Thyroid gland (tissue), 4 donors: ENCODE measurements at regions not wholly inside any gene's neighbourhood (a gene's known extent, or its start where the extent isn't known, plus 50 kb on each side); places are given as distances from the start of the nearest gene placed in this dataset.

Source experiments
- POLR2A ChIP-seq, 2 donors: fragments of 450-650 bp; IDR thresholded peaks; one replicate each; pipeline ENCODE4 v1.6.1; 2017; ENCODE audit warnings: antibody characterized with exemption in 2 of 2, mild to moderate bottlenecking in 2 of 2, moderate library complexity in 1 of 2
- TF ChIP-seq, protein P1 (sequence below), 6 experiments: fragments of 200-600 bp in 3 of 6; fragments of 450-650 bp in 3 of 6; sonication (generic) in 3 of 6; IDR thresholded peaks; one replicate each; pipeline ENCODE4 v1.5.1; 2016 to 2019; ENCODE audit warnings: antibody characterized with exemption in 6 of 6, mild to moderate bottlenecking in 2 of 6, inconsistent platforms in 1 of 6, moderate library complexity in 1 of 6

GRCh38 chr4:22203711-22204011 is 255.1 kb upstream of the KCNIP4 start:
- TF ChIP-seq, protein P1, sequence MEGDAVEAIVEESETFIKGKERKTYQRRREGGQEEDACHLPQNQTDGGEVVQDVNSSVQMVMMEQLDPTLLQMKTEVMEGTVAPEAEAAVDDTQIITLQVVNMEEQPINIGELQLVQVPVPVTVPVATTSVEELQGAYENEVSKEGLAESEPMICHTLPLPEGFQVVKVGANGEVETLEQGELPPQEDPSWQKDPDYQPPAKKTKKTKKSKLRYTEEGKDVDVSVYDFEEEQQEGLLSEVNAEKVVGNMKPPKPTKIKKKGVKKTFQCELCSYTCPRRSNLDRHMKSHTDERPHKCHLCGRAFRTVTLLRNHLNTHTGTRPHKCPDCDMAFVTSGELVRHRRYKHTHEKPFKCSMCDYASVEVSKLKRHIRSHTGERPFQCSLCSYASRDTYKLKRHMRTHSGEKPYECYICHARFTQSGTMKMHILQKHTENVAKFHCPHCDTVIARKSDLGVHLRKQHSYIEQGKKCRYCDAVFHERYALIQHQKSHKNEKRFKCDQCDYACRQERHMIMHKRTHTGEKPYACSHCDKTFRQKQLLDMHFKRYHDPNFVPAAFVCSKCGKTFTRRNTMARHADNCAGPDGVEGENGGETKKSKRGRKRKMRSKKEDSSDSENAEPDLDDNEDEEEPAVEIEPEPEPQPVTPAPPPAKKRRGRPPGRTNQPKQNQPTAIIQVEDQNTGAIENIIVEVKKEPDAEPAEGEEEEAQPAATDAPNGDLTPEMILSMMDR (IDR thresholded peaks at IDR 0.05), result no peak
- no peak for TF ChIP-seq POLR2A (IDR thresholded peaks at IDR 0.05)
